ENCODE measurements at regions not wholly inside any gene's neighbourhood (a gene's known extent, or its start where the extent isn't known, plus 50 kb on each side); places are given as distances from the start of the nearest gene placed in this dataset.

DNA sequence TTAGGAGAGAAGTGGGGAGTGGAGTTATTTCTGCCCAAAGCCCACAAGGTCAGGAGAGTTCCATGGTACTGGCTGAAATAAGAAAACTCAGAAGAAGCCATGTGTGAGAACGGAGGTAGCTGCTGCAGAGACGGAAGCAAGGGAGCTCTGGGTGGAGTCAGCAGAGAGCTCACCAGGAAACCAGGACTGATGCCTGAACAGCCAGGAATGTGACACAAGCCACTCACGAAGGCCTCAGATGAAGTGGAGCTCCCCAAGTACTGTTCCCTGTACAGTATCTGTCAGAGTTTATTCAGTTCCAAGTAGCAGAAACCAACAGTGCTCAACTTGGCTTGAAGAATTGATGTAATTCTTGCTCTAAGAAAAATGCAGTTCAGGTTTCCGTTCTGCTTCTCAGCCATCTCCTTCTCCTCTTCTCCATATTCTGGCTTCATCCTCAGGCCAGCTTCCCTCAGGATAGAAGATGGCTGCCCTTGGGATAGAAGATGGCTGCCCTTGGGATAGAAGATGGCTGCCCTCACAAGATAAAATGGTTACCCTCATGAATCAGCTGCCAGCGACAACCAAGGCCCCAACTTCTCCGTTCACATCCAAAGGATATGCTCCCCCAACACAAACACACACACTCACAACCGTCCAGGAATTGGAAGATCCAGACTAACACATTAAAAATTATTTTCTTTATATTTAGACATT, 117.4 kb upstream of the SH3BP4 start:
- no peak for DNase-seq

DNA sequence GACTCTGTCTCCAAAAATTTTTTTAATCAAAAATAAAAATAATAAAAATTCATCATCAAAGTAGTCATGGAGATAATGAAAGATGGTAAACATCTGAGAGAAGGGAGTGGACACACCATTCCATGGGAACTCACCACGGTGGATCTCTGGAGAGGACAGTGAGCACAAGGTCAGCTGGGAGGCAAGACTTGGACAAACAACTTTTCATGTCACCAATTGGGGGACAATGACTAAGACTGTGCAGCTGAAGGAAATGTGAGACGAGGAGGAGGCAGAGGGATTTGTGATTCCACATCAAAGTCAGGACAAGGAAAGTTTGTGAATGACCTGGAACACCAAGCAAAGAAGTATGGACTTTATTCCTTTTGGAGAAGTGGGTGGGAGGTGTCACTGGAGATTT, 121.0 kb upstream of the SH3BP4 start:
- DNase-seq, result no peak

DNA sequence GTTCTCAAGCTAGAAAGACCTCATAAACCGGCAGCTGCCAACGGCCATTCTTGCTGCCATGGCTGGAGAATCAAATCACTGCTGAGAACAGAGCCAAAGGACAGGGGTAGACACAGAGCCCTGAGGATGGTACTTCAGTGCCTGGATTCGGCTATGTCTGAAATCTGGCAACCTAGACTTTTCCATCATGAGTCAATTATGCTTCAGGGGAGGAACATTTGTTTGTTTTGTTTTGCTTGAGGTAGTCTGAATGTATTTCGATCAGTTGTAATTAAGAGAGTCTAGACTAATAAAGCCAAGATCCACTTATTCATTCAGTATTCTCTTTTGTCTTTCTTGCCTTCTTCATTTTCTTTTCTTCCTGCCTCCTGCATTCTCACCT, 122.8 kb upstream of the SH3BP4 start:
- no peak for DNase-seq

DNA sequence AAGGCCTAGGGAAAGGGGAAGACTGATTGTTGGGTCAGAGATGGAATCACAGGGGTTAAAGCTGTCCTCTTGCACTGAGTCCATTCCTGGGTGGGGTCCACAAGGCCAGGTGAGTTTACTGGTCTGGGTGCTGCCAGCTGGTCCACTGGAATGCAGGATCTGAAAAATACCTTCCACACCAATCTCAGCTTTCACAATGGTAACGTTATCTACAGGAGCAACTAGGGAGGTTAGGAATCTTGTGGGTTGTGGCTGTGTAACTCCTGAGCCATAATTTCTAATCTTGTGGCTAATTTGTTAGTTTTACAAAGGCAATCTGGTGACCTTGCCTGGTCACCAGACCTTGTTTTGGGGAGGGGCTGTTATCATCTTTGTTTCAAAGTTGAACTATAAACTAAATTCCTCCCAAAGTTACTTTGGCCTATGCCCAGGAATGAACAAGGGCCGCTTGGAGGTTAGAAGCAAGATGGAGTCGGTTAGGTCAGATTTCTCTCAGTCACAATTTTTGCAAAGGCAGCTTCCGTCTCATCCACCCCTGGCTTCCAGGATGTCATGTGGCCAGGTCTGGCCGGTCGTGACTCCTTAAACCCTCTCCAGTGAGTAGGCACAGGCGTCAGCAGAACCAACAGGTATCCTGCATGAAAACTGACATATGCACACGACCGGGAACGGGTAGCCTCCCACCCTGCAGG, 123.3 kb upstream of the SH3BP4 start:
- no peak for DNase-seq

DNA sequence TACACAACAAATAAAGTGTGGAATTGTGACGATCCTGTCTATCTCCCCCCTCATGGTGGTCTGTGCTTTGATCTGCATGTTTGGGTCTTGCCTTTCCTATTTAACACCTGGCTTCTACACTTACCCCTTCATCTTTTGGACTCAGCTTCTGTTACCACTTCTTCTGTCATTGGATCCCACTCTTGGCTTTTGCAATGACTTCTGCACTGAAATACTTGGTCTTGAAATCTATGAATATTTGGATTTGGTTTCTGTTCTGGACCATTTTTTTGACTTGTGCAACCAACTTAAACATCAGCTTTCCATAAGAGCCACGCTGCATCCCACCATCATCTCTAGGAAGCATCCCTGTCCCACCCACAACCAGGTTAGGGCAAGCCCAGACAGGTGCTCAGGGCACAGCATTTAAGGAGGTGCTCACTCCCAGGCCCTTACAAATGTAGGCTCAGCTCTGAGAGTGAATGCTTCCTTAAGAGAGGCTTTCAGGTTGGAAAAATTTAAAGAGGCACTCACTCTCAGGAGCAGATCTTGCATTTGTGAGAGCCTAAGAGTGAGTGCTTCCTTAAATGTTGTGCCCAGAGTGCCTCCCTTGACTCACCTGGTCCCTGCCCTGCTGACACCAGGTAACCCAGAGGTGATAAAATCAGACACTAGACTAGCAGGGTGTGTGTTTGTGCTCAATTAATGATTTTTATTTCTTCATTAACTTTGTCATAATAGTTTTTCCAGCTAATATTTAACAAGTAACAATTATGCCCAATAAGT, 124.5 kb upstream of the SH3BP4 start:
- no peak for DNase-seq

DNA sequence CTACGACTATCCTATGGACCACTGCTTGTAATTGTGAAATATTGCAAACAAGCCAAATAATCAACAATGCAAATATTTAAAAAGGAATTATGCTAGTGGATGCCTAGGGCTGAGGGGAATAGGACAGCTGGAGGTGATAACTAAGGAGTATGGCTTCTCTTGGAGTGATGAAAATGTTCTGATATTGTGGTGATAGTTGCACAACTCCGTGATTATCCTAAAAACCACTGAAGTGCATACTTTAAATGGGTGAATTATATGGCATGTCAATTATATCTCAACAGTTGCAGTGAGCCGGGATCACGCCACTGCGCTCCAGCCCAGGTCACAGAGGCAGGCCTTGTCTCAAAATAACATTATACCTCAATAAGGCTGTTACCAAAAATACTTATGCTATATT, 125.1 kb upstream of the SH3BP4 start:
- no peak for DNase-seq

DNA sequence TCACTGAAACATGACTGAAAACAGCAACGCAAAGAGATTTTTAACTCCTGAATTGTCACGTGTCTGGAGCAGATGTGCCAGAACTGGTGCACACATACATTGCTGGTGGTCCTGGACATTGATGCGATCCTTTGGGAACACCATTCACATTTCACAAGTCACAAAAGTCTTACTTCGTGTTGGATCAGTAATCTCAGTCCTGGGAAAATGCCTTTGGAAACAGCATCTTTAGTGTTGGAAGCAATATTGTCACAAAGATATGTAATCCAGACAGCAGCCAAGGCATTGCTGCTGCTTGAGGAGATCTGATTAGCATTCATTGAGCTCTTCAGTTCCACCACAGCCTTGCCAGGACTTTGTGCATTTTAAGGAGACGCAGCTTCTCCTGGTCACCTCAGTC, 126.2 kb upstream of the SH3BP4 start:
- DNase-seq, result no peak

GRCh38 chr2:234823877-234824376, 127.9 kb upstream of the SH3BP4 start:
- DNase-seq, result no peak

- no peak for DNase-seq
These were observed 128.5 kb upstream of the SH3BP4 start for GRCh38 chr2:234823196-234823876.

- DNase-seq, result no peak
These were observed 129.8 kb upstream of the SH3BP4 start for GRCh38 chr2:234821946-234822475.

GRCh38 chr2:234818937-234819336, 132.9 kb upstream of the SH3BP4 start:
- DNase-seq, result peak; percentile 8

GRCh38 chr2:234816491-234816890, 135.3 kb upstream of the SH3BP4 start:
- DNase-seq, result no peak

- DNase-seq, result no peak
These were observed 135.8 kb upstream of the SH3BP4 start for GRCh38 chr2:234816056-234816455.

DNA sequence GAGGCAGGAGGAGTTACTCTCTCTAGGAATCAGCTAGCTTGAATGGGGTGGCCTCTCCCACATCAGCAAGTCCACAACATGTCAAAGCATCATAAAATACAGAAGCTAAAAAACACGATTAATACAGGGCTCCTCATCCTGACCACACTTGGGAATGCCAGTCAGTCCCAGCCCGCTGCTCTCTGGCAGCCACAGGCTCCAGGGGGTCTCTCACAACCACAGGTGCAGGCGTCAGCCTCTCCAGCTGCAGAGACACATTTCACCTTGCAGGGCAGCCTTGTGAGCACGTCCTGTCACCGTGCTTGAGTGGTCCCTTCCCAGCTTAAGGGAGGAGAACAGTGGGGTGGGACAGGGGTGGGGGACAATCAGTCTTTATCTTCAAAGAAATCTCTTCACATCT, 137.4 kb upstream of the SH3BP4 start:
- DNase-seq, result no peak

- DNase-seq, result no peak
These were observed 139.0 kb upstream of the SH3BP4 start for GRCh38 chr2:234812851-234813250.

GRCh38 chr2:234808907-234809306, 142.9 kb upstream of the SH3BP4 start:
- no peak for DNase-seq

- DNase-seq, result no peak
These were observed 145.0 kb upstream of the SH3BP4 start for GRCh38 chr2:234806818-234807217.

- DNase-seq, result no peak
These were observed 146.0 kb upstream of the SH3BP4 start for GRCh38 chr2:234805836-234806235.

- DNase-seq, result no peak
These were observed 147.1 kb upstream of the SH3BP4 start for GRCh38 chr2:234804704-234805103.

DNA sequence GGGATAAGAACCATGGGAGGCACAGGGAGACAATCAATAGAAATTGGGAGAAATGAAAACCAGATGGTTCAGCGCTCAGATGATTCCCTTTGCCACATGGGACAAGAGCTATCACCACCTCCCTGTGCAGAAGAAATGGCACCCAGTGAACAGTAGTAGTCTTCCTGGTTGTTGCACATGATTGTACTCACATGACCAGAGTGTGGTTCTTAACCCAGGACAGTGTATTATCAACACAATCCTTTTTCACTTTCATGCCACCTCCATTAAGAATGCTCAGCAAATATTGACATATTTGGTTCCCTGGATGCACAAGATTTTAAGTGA, 149.0 kb upstream of the SH3BP4 start:
- no peak for DNase-seq

DNA sequence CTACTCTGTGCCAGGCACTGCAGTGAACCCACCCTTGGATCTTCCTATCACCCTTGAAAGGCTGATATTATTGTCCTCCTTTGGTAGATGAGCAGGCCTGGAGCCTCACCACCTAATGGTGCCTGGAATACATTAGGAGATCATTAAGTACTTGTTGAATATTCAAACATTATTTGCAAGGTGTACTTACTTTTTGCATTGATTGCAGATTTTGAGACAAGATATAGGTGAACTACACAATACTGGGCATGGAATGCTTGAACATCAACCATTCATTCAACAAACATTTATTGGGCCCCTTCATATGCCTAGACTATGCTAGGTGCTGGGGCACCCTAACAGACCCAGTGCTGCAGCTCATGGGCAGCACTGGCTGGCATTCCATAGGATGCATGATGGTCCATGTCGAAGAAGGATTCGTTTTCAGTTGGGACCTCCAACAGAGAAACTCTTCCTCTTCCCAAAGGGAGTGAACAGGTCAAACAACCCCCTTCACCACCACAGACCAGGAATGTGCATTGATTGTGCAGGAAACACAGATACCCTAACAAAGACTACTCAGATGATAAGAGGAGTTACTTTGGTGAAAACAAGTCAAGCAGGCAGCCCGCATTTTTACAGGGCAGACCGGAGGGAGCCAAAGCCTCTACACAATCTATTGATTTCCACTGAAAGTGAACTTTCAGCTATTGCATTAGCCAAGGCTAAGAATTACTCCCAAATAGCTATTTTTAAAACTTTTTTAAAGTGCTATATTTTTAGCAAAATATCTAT, 149.6 kb upstream of the SH3BP4 start:
- no peak for DNase-seq

DNA sequence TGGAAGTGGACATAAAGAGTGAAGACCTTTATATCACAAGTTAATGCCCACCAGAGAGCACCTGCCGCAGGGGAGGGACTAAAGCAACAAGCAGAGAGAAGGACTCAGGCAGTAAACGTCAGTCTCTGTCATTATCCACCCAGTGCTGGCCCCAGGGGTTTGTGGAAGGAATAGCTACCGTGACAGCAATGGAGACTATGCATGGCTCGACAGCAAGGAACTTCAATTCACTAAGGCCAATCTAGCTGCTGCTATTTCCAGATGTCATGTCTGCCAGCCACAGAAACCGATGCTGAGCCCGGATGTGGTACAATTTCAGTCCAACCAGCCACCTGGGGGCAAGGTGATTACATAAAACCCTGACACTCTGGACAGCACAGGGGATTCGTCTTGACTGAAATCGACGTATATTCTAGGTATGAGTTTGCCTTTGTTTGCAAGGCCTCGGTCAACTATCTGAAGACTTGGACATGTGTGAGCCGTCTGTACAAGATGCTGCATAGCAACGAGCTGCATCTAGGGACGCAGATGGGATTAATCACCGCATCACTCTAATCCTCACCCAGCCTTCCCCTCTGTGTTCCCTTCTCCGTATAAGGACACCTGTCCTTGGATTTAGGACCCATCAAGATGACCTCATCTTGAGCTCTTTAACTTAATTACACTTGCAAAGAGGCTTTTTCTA, 154.1 kb upstream of the SH3BP4 start:
- no peak for DNase-seq
